ENCODE measurements at regions not wholly inside any gene's neighbourhood (a gene's known extent, or its start where the extent isn't known, plus 50 kb on each side); places are given as distances from the start of the nearest gene placed in this dataset.
A peak's percentile ranks its signal among the peaks of the same experiment; 100 is the strongest.

GRCh38 chr18:10111191-10111590, 197.4 kb downstream of the VAPA start:
- Mint-ChIP-seq H3K27me3 (peaks cover 22% of the 10 kb centered on the region), H3K4me3 (no peak overlapping the region), H3K4me1 (no peaks in the 10 kb centered on the region), H3K9me3 (peaks cover 0 to 13% of the 10 kb centered on the region in 2 donors), H3K27ac (no peak overlapping the region)
- ATAC-seq (no peak), DNase-seq (no peak)

- Mint-ChIP-seq H3K27me3 (peaks cover 22% of the 10 kb centered on the region), H3K9me3 (peaks cover 0 to 12% of the 10 kb centered on the region in 2 donors), H3K27ac (no peak overlapping the region), H3K4me3 (no peak overlapping the region), H3K4me1 (no peaks in the 10 kb centered on the region)
- DNase-seq (no peak), ATAC-seq (no peak)
These were observed 198.1 kb downstream of the VAPA start for GRCh38 chr18:10111944-10112343.

- Mint-ChIP-seq H3K27ac (no peak overlapping the region), H3K27me3 (peaks cover 9% of the 10 kb centered on the region), H3K4me1 (no peaks in the 10 kb centered on the region), H3K9me3 (peaks cover 0 to 1% of the 10 kb centered on the region in 2 donors), H3K4me3 (no peak overlapping the region)
- ATAC-seq (no peak), DNase-seq (no peak)
These were observed 199.6 kb downstream of the VAPA start for GRCh38 chr18:10113121-10114022.

GRCh38 chr18:10114717-10115463, 201.1 kb downstream of the VAPA start:
- Mint-ChIP-seq H3K27me3 (peaks cover 9% of the 10 kb centered on the region), H3K9me3 (peaks cover 0 to 6% of the 10 kb centered on the region in 2 donors)
- ATAC-seq: no peak

GRCh38 chr18:10116574-10116973, 202.8 kb downstream of the VAPA start:
- no peaks in the 10 kb centered on the region for H3K4me1 Mint-ChIP-seq
- ATAC-seq (no peak), DNase-seq (no peak)
- no peak overlapping the region for H3K4me3 Mint-ChIP-seq
- no peak overlapping the region for H3K27ac Mint-ChIP-seq
- peaks cover 9% of the 10 kb centered on the region for H3K27me3 Mint-ChIP-seq
- peaks cover 0 to 6% of the 10 kb centered on the region in 2 donors for H3K9me3 Mint-ChIP-seq

More at GRCh38 chr18:10114717-10115463, 201.1 kb downstream of the VAPA start:
- Mint-ChIP-seq H3K4me3 (no peak overlapping the region), H3K27ac (no peak overlapping the region), H3K4me1 (no peaks in the 10 kb centered on the region)
- DNase-seq: no peak

GRCh38 chr18:10119528-10119927, 205.7 kb downstream of the VAPA start:
- Mint-ChIP-seq H3K4me3 (no peak overlapping the region), H3K4me1 (no peaks in the 10 kb centered on the region), H3K27ac (no peak overlapping the region), H3K27me3 (peaks cover 9% of the 10 kb centered on the region), H3K9me3 (peaks cover 0 to 6% of the 10 kb centered on the region in 2 donors)
- DNase-seq: no peak
- no peak for ATAC-seq

GRCh38 chr18:10119991-10120390, 206.2 kb downstream of the VAPA start:
- Mint-ChIP-seq H3K27me3 (peaks cover 9% of the 10 kb centered on the region), H3K4me1 (no peaks in the 10 kb centered on the region), H3K9me3 (peaks cover 0 to 6% of the 10 kb centered on the region in 2 donors), H3K4me3 (no peak overlapping the region), H3K27ac (no peak overlapping the region)
- ATAC-seq (no peak), DNase-seq (no peak)

GRCh38 chr18:10120622-10121021, 206.8 kb downstream of the VAPA start:
- H3K4me1 Mint-ChIP-seq: no peaks in the 10 kb centered on the region
- H3K4me3 Mint-ChIP-seq: no peak overlapping the region
- H3K27me3 Mint-ChIP-seq: peaks cover 4% of the 10 kb centered on the region
- DNase-seq (no peak), ATAC-seq (no peak)
- H3K27ac Mint-ChIP-seq: no peak overlapping the region
- peaks cover 0 to 6% of the 10 kb centered on the region in 2 donors for H3K9me3 Mint-ChIP-seq

- Mint-ChIP-seq H3K27me3 (peaks cover under 1% of the 10 kb centered on the region), H3K9me3 (peaks cover 0 to 6% of the 10 kb centered on the region in 2 donors), H3K4me1 (no peaks in the 10 kb centered on the region), H3K27ac (no peak overlapping the region), H3K4me3 (no peak overlapping the region)
- DNase-seq (no peak), ATAC-seq (no peak)
These were observed 207.2 kb downstream of the VAPA start for GRCh38 chr18:10121028-10121427.

GRCh38 chr18:10121786-10122515, 208.1 kb downstream of the VAPA start:
- Mint-ChIP-seq H3K4me3 (no peak overlapping the region), H3K4me1 (no peaks in the 10 kb centered on the region), H3K27me3 (no peaks in the 10 kb centered on the region), H3K9me3 (peaks cover 0 to 6% of the 10 kb centered on the region in 2 donors), H3K27ac (no peak overlapping the region)
- ATAC-seq (peak; percentile 23), DNase-seq (no peak)

- DNase-seq (no peak), ATAC-seq (no peak)
- Mint-ChIP-seq H3K27ac (no peak overlapping the region), H3K27me3 (no peaks in the 10 kb centered on the region), H3K4me3 (no peak overlapping the region), H3K9me3 (peaks cover 0 to 5% of the 10 kb centered on the region in 2 donors), H3K4me1 (no peaks in the 10 kb centered on the region)
These were observed 209.5 kb downstream of the VAPA start for GRCh38 chr18:10122988-10123950.

GRCh38 chr18:10124071-10124470, 210.3 kb downstream of the VAPA start:
- DNase-seq: no peak
- H3K27ac Mint-ChIP-seq: peak overlapping the region in 1 of 2 donors; percentile 48
- no peaks in the 10 kb centered on the region for H3K9me3 Mint-ChIP-seq
- no peaks in the 10 kb centered on the region for H3K4me1 Mint-ChIP-seq
- ATAC-seq: no peak
- H3K27me3 Mint-ChIP-seq: no peaks in the 10 kb centered on the region
- no peak overlapping the region for H3K4me3 Mint-ChIP-seq

GRCh38 chr18:10124557-10124956, 210.7 kb downstream of the VAPA start:
- no peaks in the 10 kb centered on the region for H3K4me1 Mint-ChIP-seq
- no peak overlapping the region for H3K4me3 Mint-ChIP-seq
- ATAC-seq (no peak), DNase-seq (no peak)
- no peaks in the 10 kb centered on the region for H3K27me3 Mint-ChIP-seq
- no peaks in the 10 kb centered on the region for H3K9me3 Mint-ChIP-seq
- peak overlapping the region in 1 of 2 donors; percentile 48 for H3K27ac Mint-ChIP-seq

GRCh38 chr18:10124967-10125366, 211.2 kb downstream of the VAPA start:
- Mint-ChIP-seq H3K27ac (no peak overlapping the region), H3K27me3 (peaks cover 1% of the 10 kb centered on the region), H3K4me1 (no peaks in the 10 kb centered on the region), H3K4me3 (no peak overlapping the region), H3K9me3 (no peaks in the 10 kb centered on the region)
- ATAC-seq (no peak), DNase-seq (no peak)

All from stimulated activated naive CD8-positive, alpha-beta T cell treated with anti-CD3 and anti-CD28 coated beads, Interleukin-15, amount 100 ng/mL, for 72 hours (primary cell).